HG02642 (cell line): ENCODE measurements at regions not wholly inside any gene's neighbourhood (a gene's known extent, or its start where the extent isn't known, plus 50 kb on each side); places are given as distances from the start of the nearest gene placed in this dataset.

Experiments
- ATAC-seq: cut with Tn5 transposase; IDR thresholded peaks from one replicate; pipeline ENCODE4 v1.9.1; 2021; ENCODE audit warnings: mild to moderate bottlenecking; ENCODE audit not compliant: unreplicated experiment, poor library complexity

DNA sequence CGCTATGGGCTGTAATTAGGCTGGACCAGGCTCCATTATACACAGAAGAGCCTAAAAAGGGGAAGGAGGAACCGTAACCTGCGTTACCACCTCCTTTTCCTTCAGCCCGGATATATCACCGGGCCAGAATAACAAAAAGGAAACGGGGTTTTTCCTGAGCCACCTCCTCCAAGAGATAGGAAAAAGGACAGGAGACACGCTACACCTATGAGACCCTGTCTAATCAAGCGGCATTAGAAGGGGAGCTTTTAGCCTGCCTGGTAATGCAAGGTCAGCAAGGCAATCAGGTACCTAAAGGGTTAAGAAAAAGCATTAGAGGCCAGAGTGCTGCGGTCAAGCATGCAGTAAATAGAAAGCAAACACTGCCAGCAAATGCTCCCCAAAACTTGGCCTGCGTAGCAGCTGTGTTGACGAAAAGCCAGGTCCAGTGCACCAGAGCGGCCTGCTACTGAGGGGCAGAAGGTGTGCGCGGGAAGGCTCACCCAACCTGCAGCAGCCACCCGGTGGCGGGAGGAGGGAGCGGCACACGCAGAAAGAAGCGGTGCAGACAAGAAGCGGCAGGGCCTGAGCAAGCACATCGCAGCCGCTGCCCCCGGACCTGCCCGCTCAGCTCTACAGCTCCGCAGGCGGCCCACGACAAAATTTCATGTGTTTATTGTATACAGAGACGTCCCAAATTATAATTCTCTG lies 1466.1 kb downstream of the UQCRFS1 start:
- no peak for ATAC-seq

DNA sequence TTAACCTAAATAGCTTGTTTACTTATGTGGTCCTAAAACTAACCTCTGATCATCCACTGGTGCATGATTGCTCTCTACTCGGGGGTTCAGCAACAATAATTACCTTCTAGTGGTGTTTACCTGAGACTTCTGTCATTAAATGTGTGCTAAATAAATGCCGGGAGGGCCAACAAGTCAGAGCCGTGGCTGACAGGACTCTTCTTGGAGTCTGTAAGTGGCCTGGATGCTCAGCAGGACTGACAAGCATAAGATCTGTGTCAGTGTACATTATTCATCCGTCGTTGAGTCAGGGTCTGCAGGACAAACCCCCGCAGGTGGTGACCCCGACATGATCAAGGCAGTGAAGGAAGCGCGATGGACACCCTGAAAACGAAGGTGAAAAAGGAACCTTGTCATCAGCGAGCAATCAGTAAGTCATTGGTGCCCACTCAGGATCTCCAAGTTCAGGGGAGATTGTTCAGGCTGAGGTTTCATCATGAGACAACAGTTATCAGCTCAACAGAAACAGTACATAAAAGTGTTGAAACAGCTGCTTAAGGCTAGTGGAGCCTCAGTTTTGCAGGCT lies 1466.9 kb downstream of the UQCRFS1 start:
- ATAC-seq, result no peak

DNA sequence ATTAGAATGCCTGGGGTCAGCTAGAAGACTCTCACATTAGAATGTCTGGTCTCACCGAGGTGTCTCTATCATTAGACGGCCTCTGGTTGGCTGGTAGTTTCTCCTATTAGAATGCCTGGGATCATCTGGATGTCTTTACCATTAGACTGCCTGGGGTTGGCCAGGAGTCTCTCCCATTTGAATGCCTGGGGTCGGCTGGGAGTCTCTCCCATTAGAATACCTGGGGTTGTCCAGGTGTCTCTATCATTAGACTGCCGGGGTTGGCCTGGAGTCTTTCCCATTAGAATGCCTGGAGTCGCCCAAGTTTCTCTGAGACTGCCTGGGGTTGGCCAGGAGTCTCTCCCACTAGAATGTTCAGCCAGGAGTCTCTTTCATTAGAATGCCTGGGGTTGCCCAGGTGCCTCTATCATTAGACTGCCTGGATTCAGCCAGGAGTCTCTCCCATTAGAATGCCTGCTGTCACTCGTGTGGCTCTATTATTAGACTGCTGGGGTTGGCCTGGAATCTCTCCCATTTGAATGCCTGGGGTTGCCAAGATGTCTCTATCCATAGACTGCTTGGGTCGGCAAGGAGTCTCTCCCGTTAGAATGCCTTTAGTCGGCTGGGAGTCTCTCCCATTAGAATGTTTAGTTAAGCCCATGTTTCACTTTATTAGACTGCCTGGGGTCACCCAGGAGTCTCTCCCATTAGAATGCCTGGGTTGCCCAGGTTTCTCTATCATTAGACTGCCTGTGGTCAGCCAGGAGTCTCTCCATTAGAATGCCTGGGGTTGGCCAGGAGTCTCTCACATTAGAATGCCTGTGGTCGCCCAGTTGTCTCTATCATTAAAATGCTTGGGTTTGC lies 1467.8 kb downstream of the UQCRFS1 start:
- no peak for ATAC-seq

DNA sequence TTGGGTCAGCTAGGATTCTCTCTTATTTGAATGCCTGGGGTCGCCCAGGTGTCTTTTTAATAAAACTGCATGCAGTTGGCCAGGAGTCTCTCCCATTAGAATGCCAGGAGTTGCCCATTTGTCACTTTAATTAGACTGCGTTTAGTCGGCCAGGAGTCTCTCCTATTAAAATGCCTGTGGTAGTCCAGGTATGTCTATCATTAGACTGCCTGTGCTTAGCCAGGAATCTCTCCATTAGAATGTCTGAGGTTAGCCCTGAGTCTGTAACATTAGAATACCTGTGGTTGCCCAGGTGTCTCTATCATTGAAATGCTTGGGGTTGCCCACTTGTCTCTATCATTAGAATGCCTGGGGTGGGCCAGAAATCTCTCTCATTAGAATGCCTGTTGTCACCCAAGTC lies 1470.9 kb downstream of the UQCRFS1 start:
- ATAC-seq, result no peak

DNA sequence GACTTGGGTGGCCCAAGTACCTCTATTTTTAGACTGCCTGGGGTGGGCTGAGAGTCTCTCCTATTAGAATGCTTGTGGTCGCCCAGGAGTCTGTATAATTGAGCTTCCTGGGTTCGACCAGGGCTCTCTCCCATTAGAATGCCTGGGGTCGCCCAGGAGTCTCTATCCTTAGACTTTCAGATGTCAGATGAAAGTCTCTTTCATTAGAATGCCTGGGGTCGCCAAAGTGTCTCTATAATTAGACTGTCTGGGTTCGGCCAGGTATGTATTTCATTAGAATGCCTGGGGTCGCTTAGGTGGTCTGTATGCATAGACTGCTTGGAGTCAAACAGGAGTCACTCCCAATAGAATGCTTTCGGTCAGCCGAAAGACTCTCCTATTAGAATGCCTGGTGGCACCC lies 1471.7 kb downstream of the UQCRFS1 start:
- ATAC-seq, result no peak

DNA sequence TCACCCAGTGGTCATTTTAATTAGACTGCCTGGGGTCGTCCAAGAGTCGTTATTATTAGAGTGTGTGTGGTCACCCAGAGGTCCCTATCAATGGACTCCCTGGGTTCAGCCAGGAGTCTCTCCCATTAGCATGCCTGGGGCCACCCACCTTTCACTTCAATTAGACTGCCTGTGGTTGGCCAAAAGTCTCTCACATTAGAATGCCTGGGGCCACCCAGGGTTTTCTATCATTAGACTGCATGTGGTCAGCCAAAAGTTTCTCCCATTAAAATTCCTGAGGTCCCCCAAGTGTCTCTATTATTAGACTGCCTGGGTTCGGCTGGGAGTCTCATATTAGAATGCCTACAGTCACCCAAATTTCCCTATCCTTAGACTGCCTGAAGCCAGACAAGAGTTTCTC lies 1472.6 kb downstream of the UQCRFS1 start:
- ATAC-seq, result no peak

DNA sequence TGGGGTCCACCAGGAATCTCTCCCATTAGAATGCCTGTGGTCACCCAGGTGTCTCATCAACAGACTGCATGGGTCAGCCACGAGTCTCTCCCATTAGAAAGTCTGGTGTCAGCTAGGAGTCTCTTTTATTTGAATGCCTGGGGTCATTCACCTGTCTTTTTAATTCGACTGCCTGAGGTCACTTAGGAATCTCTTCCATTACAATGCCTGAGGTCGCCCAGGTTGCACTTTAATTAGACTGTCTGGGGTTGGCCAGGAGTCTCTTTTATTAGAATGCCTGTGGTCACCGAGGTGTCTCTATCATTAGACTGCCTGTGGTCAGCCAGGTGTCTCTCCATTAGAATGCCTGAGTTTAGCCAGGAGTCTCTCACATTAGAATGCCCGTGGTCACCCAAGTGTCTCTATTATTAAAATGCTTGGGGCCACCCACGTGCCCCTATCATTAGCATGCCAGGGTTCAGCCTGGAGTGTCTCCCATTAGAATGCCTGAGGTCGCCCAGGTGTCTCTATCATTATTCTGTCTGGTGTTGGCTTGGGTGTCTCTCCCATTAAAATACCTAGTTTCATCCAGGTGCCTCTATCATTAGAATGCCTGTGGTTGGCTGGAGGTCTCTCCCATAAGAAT lies 1474.3 kb downstream of the UQCRFS1 start:
- ATAC-seq, result no peak

DNA sequence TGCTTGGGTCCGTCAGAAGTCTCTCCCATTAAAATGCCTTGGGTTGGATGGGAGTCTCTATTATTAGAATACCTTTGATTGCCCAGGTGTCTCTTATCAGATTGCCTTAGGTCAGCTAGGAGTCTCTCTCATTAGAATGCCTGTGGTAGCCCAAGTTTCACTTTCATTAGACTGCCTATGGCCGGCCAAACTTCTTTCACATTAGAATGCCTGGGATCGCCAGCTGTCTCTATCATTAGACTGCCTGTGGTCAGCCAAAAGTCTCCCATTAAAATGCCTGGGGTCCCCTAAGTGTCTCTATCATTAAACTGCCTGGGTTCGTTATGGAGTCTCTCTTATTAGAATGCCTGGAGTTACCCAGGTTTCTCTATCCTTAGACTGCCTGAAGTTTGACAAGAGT lies 1476.7 kb downstream of the UQCRFS1 start:
- ATAC-seq, result no peak

DNA sequence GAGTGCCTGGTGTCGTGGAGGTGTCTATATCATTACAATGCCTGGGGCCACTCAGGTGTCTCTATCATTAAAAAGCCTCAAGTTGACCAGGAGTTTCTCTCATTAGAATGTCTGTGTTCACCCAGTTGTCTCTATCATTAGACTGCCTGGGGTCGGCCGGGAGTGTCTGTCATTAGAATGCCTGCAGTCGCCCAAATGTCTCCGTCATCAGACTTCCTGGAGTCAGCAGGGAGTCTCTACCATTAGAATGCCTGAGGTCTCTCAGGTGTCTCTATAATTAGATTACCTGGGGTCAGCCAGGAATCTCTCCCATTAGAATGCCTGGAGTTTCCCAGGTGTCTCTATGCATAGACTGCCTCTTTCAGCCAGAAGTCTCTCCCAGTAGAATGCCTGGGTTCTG lies 1477.6 kb downstream of the UQCRFS1 start:
- no peak for ATAC-seq

DNA sequence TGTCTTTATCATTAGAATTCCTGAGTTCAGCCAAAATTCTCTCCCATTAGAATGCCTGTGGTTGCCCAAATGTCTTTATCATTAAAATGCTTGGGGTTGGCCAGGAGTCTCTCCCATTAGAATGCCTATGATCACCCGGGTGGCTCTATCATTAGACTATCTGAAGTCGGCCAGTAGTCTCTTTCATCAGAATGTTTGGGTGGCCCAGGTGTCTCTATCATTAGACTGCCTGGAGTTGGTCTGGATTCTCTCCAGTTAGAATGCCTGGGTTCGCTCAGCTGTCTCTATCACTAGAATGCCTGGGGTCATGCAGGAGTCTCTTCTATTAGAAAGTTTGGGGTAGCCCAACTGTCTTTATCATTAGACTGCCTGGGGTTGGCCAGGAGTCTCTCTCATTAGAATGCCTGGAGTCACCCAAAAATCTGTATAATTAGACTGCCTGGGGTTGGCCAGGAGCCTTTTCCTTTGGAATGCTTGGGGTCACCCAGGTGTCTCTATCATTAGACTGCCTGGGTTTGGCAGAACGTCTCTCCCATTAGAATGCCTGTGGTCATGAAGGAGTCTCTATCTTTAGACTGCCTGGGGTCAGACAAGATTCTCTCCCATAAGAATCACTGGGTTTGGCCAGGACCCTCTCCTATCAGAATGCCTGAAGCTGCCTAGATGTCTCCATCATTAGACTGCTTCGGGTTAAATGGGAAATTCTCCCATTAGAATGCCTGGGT lies 1478.3 kb downstream of the UQCRFS1 start:
- ATAC-seq, result no peak

DNA sequence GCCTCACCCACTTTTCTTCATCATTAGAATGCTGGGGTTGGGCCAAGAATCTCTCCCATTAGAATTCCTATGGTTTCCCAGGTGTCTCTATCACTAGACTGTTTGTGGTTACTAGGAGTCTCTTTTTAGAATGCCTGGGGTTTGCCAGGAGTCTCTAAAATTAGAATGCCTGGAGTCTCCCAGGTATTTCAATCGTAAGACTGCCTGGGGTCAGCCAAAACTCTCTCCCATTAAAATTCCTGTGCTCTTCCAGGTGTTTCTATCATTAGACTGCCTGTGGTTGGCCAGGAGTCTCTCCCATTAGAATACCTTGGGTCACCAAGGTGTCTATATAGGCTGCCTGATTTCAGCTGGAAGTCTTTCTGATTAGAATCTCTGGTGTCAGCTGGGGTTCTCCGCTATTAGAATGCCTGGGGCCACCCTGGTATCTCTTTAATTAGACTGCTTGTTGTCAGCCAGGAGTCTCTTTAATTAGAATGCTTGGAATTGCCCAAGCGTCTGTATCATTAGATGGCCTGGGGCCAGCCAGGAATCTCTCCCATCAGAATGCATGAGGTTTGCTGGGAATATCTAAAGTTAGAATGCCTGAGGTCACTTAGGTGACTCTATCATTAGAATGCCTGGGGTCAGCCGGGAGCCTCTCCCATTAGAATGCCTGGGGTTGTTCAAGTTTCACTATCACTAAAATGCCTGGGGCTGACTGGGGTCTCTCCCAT lies 1479.2 kb downstream of the UQCRFS1 start:
- no peak for ATAC-seq

DNA sequence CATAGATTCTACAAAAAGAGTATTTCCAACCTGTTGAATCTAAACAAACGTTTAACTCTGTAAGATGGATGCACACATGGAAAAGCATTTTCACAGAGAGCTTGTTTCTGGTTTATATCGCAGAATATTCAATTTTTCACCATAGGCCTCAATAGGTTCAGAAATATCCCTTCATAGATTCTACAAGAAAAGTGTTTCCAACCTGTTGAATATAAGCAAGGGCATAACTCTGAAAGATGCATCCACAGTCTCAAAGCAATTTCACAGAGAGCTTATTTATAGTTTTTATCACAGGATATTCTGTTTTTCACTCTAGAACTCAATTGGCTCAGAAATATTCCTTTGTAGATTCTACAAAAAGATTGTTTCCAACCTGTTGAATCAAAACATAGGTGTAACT lies 1483.6 kb downstream of the UQCRFS1 start:
- no peak for ATAC-seq

DNA sequence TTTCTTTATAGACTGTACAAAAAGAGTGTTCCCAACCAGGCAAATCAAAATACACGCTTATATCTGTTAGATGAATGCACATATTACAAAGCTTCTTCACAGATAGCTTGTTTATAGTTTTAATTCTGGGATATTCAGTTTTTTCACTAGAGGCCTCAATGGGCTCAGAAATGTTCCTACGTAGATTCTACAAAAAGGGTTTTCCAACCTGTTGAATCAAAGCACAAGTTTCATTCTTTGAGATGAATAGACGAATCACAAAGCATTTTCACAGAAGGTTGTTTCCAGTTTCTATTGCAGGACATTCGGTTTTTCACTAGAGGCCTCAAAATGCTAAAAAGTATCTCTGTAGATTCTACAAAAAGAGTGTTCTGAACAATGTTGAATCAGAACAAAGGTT lies 1490.3 kb downstream of the UQCRFS1 start:
- ATAC-seq, result no peak

DNA sequence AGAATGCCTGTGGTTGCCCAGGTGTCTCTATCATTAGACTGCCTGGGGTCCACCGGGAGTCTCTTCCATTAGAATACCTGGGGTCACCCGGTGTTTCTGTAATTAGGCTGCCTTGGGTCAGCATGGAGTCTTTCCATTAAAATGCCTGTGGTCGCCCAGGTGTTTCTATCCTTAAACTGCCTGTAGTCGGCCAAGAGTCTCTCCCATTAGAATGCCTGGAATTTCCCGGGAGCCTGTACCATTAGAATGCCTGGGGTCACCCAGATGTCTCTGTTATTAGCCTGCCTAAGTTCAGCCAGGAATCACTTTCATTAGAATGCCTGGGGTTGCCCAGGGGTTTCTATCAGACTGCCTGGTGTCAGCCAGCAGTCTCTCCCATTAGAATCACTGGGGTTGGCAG lies 1492.8 kb downstream of the UQCRFS1 start:
- ATAC-seq, result no peak

DNA sequence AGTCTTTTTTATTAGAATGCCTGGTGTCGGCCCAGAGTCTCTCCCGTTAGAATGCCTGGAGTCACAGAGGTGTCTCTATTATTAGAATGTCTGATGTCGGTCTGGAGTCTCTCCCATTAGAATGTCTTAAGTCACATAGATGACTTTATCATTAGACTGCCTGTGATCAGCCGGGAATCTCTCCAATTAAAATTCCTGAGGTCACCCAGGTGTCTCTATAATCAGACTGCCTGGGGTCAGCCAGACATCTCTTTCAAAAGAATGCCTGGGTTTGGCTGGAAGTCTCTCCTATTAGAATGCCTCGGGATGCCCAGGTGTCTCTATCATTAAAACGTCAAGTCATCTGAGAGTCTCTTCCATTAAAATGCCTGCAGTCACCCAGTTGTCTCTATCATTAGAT lies 1493.9 kb downstream of the UQCRFS1 start:
- ATAC-seq, result no peak

DNA sequence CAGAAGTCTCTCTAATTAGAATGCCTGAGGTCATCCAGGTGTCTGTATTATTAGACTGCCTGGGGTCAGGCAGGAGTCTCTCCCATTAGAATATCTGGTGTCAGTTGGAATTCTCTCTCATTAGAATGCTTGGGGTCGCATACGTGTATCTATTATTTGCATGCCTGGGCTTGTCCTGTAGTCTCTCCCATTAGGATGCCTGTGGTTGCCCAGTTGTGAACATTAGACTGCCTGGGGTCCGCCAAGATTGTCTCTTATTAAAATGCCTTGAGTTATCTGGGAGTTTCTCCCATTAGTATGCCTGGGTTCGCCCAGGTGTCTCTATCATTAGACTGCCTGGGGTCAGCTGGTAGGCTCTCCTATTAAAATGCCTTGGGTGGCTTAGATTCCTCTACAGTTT lies 1494.7 kb downstream of the UQCRFS1 start:
- no peak for ATAC-seq

DNA sequence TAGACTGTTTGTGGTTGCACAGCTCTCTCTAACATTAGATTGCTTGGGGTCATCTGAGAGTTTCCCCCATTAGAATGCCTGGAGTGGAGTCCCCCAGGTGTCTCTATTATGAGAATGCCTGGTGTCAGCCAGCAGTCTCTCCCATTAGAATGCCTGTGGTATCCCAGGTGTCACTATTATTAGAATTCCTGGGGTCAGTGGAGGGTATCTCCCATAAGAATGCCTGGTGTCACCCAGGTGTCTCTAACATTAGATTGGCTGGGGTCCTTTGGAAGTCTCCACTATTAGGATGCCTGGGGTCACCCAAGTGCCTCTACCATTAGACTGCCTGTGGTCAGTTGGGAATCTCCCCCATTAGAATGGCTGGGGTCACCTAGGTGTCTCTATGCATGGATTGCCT lies 1495.1 kb downstream of the UQCRFS1 start:
- no peak for ATAC-seq

DNA sequence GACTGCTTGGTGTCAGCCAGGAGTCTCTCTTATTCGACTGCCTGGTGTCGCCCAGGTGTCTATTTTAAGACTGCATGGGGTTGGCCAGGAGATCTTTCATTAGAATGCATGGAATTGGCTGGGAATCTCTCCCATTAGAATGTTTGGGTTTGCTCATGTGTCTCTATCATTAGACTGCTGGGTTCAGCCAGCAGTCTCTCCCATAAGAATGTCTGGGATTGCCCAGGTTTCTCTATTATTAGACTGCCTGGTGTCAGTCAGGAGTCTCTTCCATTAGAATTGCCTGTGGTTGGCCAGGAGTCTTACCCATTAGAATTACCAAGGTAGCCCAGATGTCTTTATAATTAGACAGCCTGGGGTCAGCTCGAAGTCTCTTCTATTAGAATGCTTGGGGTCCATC lies 1496.0 kb downstream of the UQCRFS1 start:
- ATAC-seq, result no peak

DNA sequence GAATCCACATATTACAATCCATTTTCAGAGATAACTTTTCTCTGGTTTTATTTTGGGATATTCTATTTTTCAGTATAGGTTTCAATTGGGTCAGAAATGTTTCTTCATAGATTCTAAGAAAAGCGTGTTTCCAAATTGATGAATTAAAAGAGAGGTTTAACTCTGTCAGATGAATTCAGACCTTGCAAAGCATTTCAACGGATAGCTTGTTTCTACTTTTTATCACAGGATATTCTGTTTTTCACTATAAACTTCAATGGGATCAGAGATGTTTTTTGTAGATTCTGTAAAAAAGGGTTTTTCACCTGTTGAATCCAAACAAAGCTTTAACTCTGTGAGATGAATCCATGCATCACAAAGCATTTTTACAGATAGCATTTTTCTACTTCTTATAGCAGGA lies 1498.1 kb downstream of the UQCRFS1 start:
- no peak for ATAC-seq

DNA sequence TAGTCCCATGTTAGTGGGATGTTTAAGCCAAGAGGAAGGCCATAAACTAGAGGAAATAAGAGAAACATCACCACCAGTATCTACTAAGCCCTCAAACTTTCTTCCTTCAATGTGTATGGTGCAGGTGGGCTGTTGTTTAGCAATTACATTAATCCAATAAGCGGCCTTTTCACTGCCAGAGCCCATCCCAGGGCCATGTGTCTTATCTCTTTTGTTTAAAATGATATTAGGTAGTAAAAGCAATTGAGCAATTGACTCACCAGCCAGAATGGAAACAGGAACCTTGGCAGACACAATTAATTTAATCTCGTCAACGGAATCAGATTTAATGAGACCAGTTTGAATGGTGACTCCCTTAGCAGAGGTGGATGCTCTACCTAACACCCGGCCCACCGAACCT lies 1503.5 kb downstream of the UQCRFS1 start:
- ATAC-seq, result no peak
